Fibroblast of mammary gland (primary cell): ENCODE measurements at regions not wholly inside any gene's neighbourhood (a gene's known extent, or its start where the extent isn't known, plus 50 kb on each side); places are given as distances from the start of the nearest gene placed in this dataset.

Experiments
- DNase-seq: peaks from one replicate; pipeline ENCODE4 v3.0.0-alpha.2; 2010; ENCODE audit warnings: low read depth
- H3K4me3 ChIP-seq: 2 replicates; pipeline ENCODE4 v1.5.1; 2011; ENCODE audit warnings: low read depth, mild to moderate bottlenecking, low read length, moderate library complexity; ENCODE audit not compliant: control insufficient read depth
- CTCF ChIP-seq: conservative IDR thresholded peaks from 2 replicates; pipeline ENCODE4 v1.5.1; 2011; ENCODE audit warnings: low read depth, low read length, inconsistent platforms; ENCODE audit not compliant: control insufficient read depth, insufficient read depth

- no peak overlapping the region for H3K4me3 ChIP-seq
- TF ChIP-seq CTCF: no peak
- no peak for DNase-seq
Observed at GRCh38 chr18:51998711-51999110, 341.3 kb upstream of the DCC start.

GRCh38 chr18:51999351-51999750 is 340.6 kb upstream of the DCC start:
- H3K4me3 ChIP-seq: no peak overlapping the region
- DNase-seq: no peak
- no peak for TF ChIP-seq CTCF

- no peak for DNase-seq
- TF ChIP-seq CTCF: no peak
- no peak overlapping the region for H3K4me3 ChIP-seq
Observed at GRCh38 chr18:52000435-52000834, 339.6 kb upstream of the DCC start.

- H3K4me3 ChIP-seq: no peak overlapping the region
- no peak for TF ChIP-seq CTCF
- DNase-seq: no peak
Observed at GRCh38 chr18:52001106-52001505, 338.9 kb upstream of the DCC start.

- H3K4me3 ChIP-seq: no peak overlapping the region
- TF ChIP-seq CTCF: no peak
- no peak for DNase-seq
Observed at GRCh38 chr18:52002600-52002999, 337.4 kb upstream of the DCC start.

- no peak overlapping the region for H3K4me3 ChIP-seq
- no peak for DNase-seq
- no peak for TF ChIP-seq CTCF
Observed at GRCh38 chr18:52007105-52007504, 332.9 kb upstream of the DCC start.

- TF ChIP-seq CTCF: no peak
- DNase-seq: no peak
- H3K4me3 ChIP-seq: no peak overlapping the region
Observed at GRCh38 chr18:52008330-52008729, 331.7 kb upstream of the DCC start.
